Astrocyte (in vitro differentiated cells and primary cell): ENCODE measurements at regions not wholly inside any gene's neighbourhood (a gene's known extent, or its start where the extent isn't known, plus 50 kb on each side); places are given as distances from the start of the nearest gene placed in this dataset.
"Not testable (repeated sequence)": the region's sequence is repeated elsewhere in the genome, so short reads cannot be mapped to it uniquely, and the experiment has no call there.

Source experiments
- DNase-seq: peaks from one replicate; pipeline ENCODE4 v3.0.0-alpha.2; 2010; ENCODE audit warnings: low read depth
- FAIRE-seq: peaks from 2 replicates; lab custom pipeline; 2011; peaks lifted over from hg19 to GRCh38; lab: Jason Lieb, UNC
- H2AFZ ChIP-seq: 2 replicates; pipeline ENCODE4 v1.6.0; 2012; ENCODE audit warnings: low read depth, low read length, inconsistent platforms
- H3K27ac ChIP-seq: 2 replicates; pipeline ENCODE4 v1.5.1; 2011; ENCODE audit warnings: low read depth, low read length, inconsistent platforms
- H3K27me3 ChIP-seq: 2 replicates; pipeline ENCODE4 v1.6.0; 2011; ENCODE audit warnings: low read length, inconsistent platforms; ENCODE audit not compliant: insufficient read depth
- H3K36me3 ChIP-seq: 2 replicates; pipeline ENCODE4 v1.5.1; 2011; ENCODE audit warnings: low read length, inconsistent platforms; ENCODE audit not compliant: insufficient read depth
- H3K4me1 ChIP-seq: 2 replicates; pipeline ENCODE4 v1.5.1; 2011; ENCODE audit warnings: low read length, inconsistent platforms; ENCODE audit not compliant: insufficient read depth
- H3K4me2 ChIP-seq: 2 replicates; pipeline ENCODE4 v1.6.0; 2012; ENCODE audit warnings: low read length, inconsistent platforms
- H3K4me3 ChIP-seq: 2 replicates; pipeline ENCODE4 v1.5.1; 2011; ENCODE audit warnings: low read depth, mild to moderate bottlenecking, low read length, inconsistent platforms; ENCODE audit not compliant: insufficient read depth
- H3K79me2 ChIP-seq: 2 replicates; pipeline ENCODE4 v1.6.0; 2012; ENCODE audit warnings: mild to moderate bottlenecking, low read length, inconsistent platforms; ENCODE audit not compliant: insufficient read depth
- H3K9ac ChIP-seq: 2 replicates; pipeline ENCODE4 v1.6.0; 2012; ENCODE audit warnings: mild to moderate bottlenecking, low read length, inconsistent platforms
- H3K9me3 ChIP-seq: 2 replicates; pipeline ENCODE4 v1.5.1; 2012; ENCODE audit warnings: low read depth, mild to moderate bottlenecking, low read length, inconsistent platforms; ENCODE audit not compliant: insufficient read depth
- H4K20me1 ChIP-seq: 2 replicates; pipeline ENCODE4 v1.6.0; 2012; ENCODE audit warnings: low read length, inconsistent platforms; ENCODE audit not compliant: insufficient read depth
- H3K27ac Mint-ChIP-seq: one replicate; pipeline ENCODE4 v1.8.0; 2021; ENCODE audit warnings: mild to moderate bottlenecking, mixed read lengths; ENCODE audit not compliant: unreplicated experiment
- H3K27me3 Mint-ChIP-seq: one replicate; pipeline ENCODE4 v1.8.0; 2021; ENCODE audit warnings: low read depth, mixed read lengths; ENCODE audit not compliant: unreplicated experiment
- H3K36me3 Mint-ChIP-seq: one replicate; pipeline ENCODE4 v1.8.0; 2021; ENCODE audit warnings: low read depth, mixed read lengths; ENCODE audit not compliant: unreplicated experiment
- H3K4me1 Mint-ChIP-seq: one replicate; pipeline ENCODE4 v1.8.0; 2021; ENCODE audit warnings: low read depth, mixed read lengths; ENCODE audit not compliant: unreplicated experiment
- H3K4me3 Mint-ChIP-seq: one replicate; pipeline ENCODE4 v1.8.0; 2021; ENCODE audit warnings: mild to moderate bottlenecking, moderate library complexity, mixed read lengths; ENCODE audit not compliant: unreplicated experiment
- H3K9me3 Mint-ChIP-seq: one replicate; pipeline ENCODE4 v1.8.0; 2021; ENCODE audit warnings: mild to moderate bottlenecking, mixed read lengths; ENCODE audit not compliant: unreplicated experiment
- EZH2 ChIP-seq: IDR thresholded peaks from 2 replicates; pipeline ENCODE4 v1.6.1; 2012; ENCODE audit warnings: mild to moderate bottlenecking, low read length, inconsistent platforms; ENCODE audit not compliant: insufficient read depth
- TF ChIP-seq, protein P1 (sequence below): IDR thresholded peaks from 2 replicates; pipeline ENCODE4 v1.5.1; 2011; ENCODE audit warnings: low read depth, mild to moderate bottlenecking, inconsistent platforms, low read length, moderate library complexity; ENCODE audit not compliant: insufficient read depth

GRCh38 chr2:234352270-234352669 lies 144.6 kb downstream of the ARL4C start:
- Histone ChIP-seq H3K27ac (no peak overlapping the region), H3K9me3 (no peaks in the 10 kb centered on the region), H3K36me3 (no peaks in the 10 kb centered on the region), H3K9ac (no peak overlapping the region), H3K4me2 (no peak overlapping the region), H3K79me2 (no peaks in the 10 kb centered on the region), H2AFZ (no peak overlapping the region), H3K4me3 (no peak overlapping the region), H3K4me1 (no peaks in the 10 kb centered on the region), H3K27me3 (no peaks in the 10 kb centered on the region), H4K20me1 (no peaks in the 10 kb centered on the region)
- no peak overlapping the region for H3K27ac Mint-ChIP-seq
- H3K4me3 Mint-ChIP-seq = no peak overlapping the region
- H3K4me1 Mint-ChIP-seq = peaks cover 2% of the 10 kb centered on the region
- no peak for FAIRE-seq
- TF ChIP-seq, protein P1, sequence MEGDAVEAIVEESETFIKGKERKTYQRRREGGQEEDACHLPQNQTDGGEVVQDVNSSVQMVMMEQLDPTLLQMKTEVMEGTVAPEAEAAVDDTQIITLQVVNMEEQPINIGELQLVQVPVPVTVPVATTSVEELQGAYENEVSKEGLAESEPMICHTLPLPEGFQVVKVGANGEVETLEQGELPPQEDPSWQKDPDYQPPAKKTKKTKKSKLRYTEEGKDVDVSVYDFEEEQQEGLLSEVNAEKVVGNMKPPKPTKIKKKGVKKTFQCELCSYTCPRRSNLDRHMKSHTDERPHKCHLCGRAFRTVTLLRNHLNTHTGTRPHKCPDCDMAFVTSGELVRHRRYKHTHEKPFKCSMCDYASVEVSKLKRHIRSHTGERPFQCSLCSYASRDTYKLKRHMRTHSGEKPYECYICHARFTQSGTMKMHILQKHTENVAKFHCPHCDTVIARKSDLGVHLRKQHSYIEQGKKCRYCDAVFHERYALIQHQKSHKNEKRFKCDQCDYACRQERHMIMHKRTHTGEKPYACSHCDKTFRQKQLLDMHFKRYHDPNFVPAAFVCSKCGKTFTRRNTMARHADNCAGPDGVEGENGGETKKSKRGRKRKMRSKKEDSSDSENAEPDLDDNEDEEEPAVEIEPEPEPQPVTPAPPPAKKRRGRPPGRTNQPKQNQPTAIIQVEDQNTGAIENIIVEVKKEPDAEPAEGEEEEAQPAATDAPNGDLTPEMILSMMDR = no peak
- no peak for TF ChIP-seq EZH2
- DNase-seq = no peak
- H3K27me3 Mint-ChIP-seq = no peaks in the 10 kb centered on the region
- H3K9me3 Mint-ChIP-seq = peaks cover 3% of the 10 kb centered on the region
- no peaks in the 10 kb centered on the region for H3K36me3 Mint-ChIP-seq

GRCh38 chr2:234351866-234352265 lies 145.0 kb downstream of the ARL4C start:
- H3K27me3 Mint-ChIP-seq, H3K36me3 ChIP-seq: not testable (repeated sequence)

GRCh38 chr2:234348081-234348480 lies 148.8 kb downstream of the ARL4C start:
- Histone ChIP-seq H3K27ac (no peak overlapping the region), H4K20me1 (no peaks in the 10 kb centered on the region), H3K4me2 (no peak overlapping the region), H3K27me3 (no peaks in the 10 kb centered on the region), H3K79me2 (no peaks in the 10 kb centered on the region), H3K36me3 (no peaks in the 10 kb centered on the region), H3K4me1 (no peaks in the 10 kb centered on the region), H3K9me3 (no peaks in the 10 kb centered on the region), H3K4me3 (no peak overlapping the region), H2AFZ (no peak overlapping the region), H3K9ac (no peak overlapping the region)
- Mint-ChIP-seq H3K27ac (no peak overlapping the region), H3K9me3 (peaks cover 2% of the 10 kb centered on the region), H3K4me1 (peaks cover 3% of the 10 kb centered on the region), H3K27me3 (peaks cover 4% of the 10 kb centered on the region), H3K36me3 (peaks cover 2% of the 10 kb centered on the region), H3K4me3 (no peak overlapping the region)
- TF ChIP-seq EZH2 = no peak
- TF ChIP-seq, protein P1 = no peak
- DNase-seq = peak; percentile 26
- FAIRE-seq = no peak

More at GRCh38 chr2:234351866-234352265, 145.0 kb downstream of the ARL4C start:
- DNase-seq, H4K20me1 ChIP-seq, H3K9me3 ChIP-seq, H3K36me3 Mint-ChIP-seq, H2AFZ ChIP-seq, H3K9me3 Mint-ChIP-seq, H3K4me1 Mint-ChIP-seq, H3K9ac ChIP-seq, H3K79me2 ChIP-seq, H3K4me1 ChIP-seq, H3K4me3 ChIP-seq, H3K27me3 ChIP-seq, H3K27ac Mint-ChIP-seq, FAIRE-seq, H3K4me3 Mint-ChIP-seq, H3K4me2 ChIP-seq, H3K27ac ChIP-seq: not testable (repeated sequence)
